Liver (tissue), 7 donors: ENCODE measurements at regions not wholly inside any gene's neighbourhood (a gene's known extent, or its start where the extent isn't known, plus 50 kb on each side); places are given as distances from the start of the nearest gene placed in this dataset.

Experiments used
- DNase-seq: peaks from one replicate; pipeline ENCODE4 v3.0.0-alpha.2; 2017; ENCODE audit warnings: low spot score
- H3K27ac ChIP-seq, 2 donors: one replicate each; pipeline ENCODE4 v1.7.0; 2013; ENCODE audit warnings: inconsistent platforms in 2 of 2, low read length in 2 of 2, control low read depth in 1 of 2, low read depth in 1 of 2, mild to moderate bottlenecking in 1 of 2
- H3K27me3 ChIP-seq, 4 donors: one replicate each; pipeline versions ENCODE4 v1.6.1 to v1.7.0; 2013; ENCODE audit warnings: low read length in 3 of 4, inconsistent platforms in 1 of 4, mild to moderate bottlenecking in 1 of 4, moderate library complexity in 1 of 4; ENCODE audit not compliant: control insufficient read depth in 4 of 4, insufficient read depth in 4 of 4
- H3K36me3 ChIP-seq, 4 donors: one replicate each; pipeline versions ENCODE4 v1.6.1 to v1.7.0; 2013; ENCODE audit warnings: low read length in 3 of 4, mild to moderate bottlenecking in 3 of 4, low read depth in 1 of 4, moderate library complexity in 1 of 4; ENCODE audit not compliant: control insufficient read depth in 4 of 4, insufficient read depth in 3 of 4
- H3K4me1 ChIP-seq, 4 donors: one replicate each; pipeline versions ENCODE4 v1.6.1 to v1.7.0; 2013; ENCODE audit warnings: low read length in 3 of 4, mild to moderate bottlenecking in 3 of 4, moderate library complexity in 1 of 4; ENCODE audit not compliant: control insufficient read depth in 4 of 4, insufficient read depth in 4 of 4
- H3K4me3 ChIP-seq, 3 donors: one replicate each; pipeline versions ENCODE4 v1.6.1 to v1.7.0; 2013; ENCODE audit warnings: low read length in 3 of 3, control low read depth in 1 of 3, low read depth in 1 of 3, mild to moderate bottlenecking in 1 of 3
- H3K9ac ChIP-seq, 2 donors: one replicate each; pipeline ENCODE4 v1.7.0; 2013; ENCODE audit warnings: low read length in 2 of 2, mild to moderate bottlenecking in 2 of 2, moderate library complexity in 2 of 2, control low read depth in 1 of 2, low read depth in 1 of 2
- H3K9me3 ChIP-seq, 4 donors: one replicate each; pipeline versions ENCODE4 v1.6.1 to v1.7.0; 2013; ENCODE audit warnings: low read length in 3 of 4; ENCODE audit not compliant: control insufficient read depth in 4 of 4
- ATF3 ChIP-seq: IDR thresholded peaks from 2 replicates; pipeline ENCODE4 v1.6.1; 2016; ENCODE audit warnings: antibody characterized with exemption
- EGR1 ChIP-seq, 2 donors: IDR thresholded peaks; 2 replicates each; pipeline ENCODE4 v1.6.1; 2016 to 2018; ENCODE audit warnings: antibody characterized with exemption in 2 of 2, low read depth in 2 of 2
- FOXA2 ChIP-seq: IDR thresholded peaks from 2 replicates; pipeline ENCODE4 v1.6.1; 2016; ENCODE audit warnings: antibody characterized with exemption
- GABPA ChIP-seq, 2 donors: IDR thresholded peaks in 1 of 2; conservative IDR thresholded peaks in 1 of 2; 2 replicates each; pipeline ENCODE4 v1.6.1; 2016; ENCODE audit warnings: antibody characterized with exemption in 2 of 2, mild to moderate bottlenecking in 1 of 2, moderate library complexity in 1 of 2
- HNF4A ChIP-seq, 2 donors: conservative IDR thresholded peaks; 2 replicates each; pipeline ENCODE4 v1.6.1; 2016; ENCODE audit warnings: antibody characterized with exemption in 2 of 2, mild to moderate bottlenecking in 2 of 2
- HNF4G ChIP-seq: IDR thresholded peaks from 2 replicates; pipeline ENCODE4 v1.6.1; 2016; ENCODE audit warnings: antibody characterized with exemption
- JUND ChIP-seq, 2 donors: IDR thresholded peaks; 2 replicates each; pipeline ENCODE4 v1.6.1; 2016; ENCODE audit warnings: antibody characterized with exemption in 2 of 2
- RAD21 ChIP-seq, 2 donors: IDR thresholded peaks; 2 replicates each; pipeline ENCODE4 v1.6.1; 2016; ENCODE audit warnings: antibody characterized with exemption in 2 of 2, mild to moderate bottlenecking in 2 of 2
- RXRA ChIP-seq, 2 donors: IDR thresholded peaks; 2 replicates each; pipeline ENCODE4 v1.6.1; 2017 to 2018; ENCODE audit warnings: antibody characterized with exemption in 2 of 2, mild to moderate bottlenecking in 1 of 2
- SP1 ChIP-seq: IDR thresholded peaks from 2 replicates; pipeline ENCODE4 v1.6.1; 2018; ENCODE audit warnings: antibody characterized with exemption, mild to moderate bottlenecking
- TAF1 ChIP-seq: conservative IDR thresholded peaks from 2 replicates; pipeline ENCODE4 v1.6.1; 2016; ENCODE audit warnings: antibody characterized with exemption, mild to moderate bottlenecking
- YY1 ChIP-seq: IDR thresholded peaks from 2 replicates; pipeline ENCODE4 v1.6.1; 2016; ENCODE audit warnings: antibody characterized with exemption, mild to moderate bottlenecking
- ZBTB33 ChIP-seq: IDR thresholded peaks from 2 replicates; pipeline ENCODE4 v1.6.1; 2016; ENCODE audit warnings: antibody characterized with exemption
- WGBS: extraction: QIAGEN DNeasy Blood & Tissue Kit; methylation state at CpG from one replicate; pipeline ENCODE4 v1.1.7; 2013; 5-methylcytosine and 5-hydroxymethylcytosine counted together
- donor health status: healthy.
- donor health status: healthy.
- donor health status: healthy.
- donor health status: healthy.

GRCh38 chr2:204174034-204174433, 237.5 kb downstream of the ICOS start:
- Histone ChIP-seq H3K9me3 (no peaks in the 10 kb centered on the region), H3K27ac (no peak overlapping the region), H3K27me3 (no peaks in the 10 kb centered on the region), H3K4me1 (no peaks in the 10 kb centered on the region), H3K9ac (no peak overlapping the region), H3K36me3 (no peaks in the 10 kb centered on the region), H3K4me3 (no peak overlapping the region)
- TF ChIP-seq TAF1: no peak
- DNase-seq: no peak
- WGBS: 34% methylated on average over 2 of the region's 2 CpGs

- 70% methylated on average over 4 of the region's 4 CpGs for WGBS
- no peak overlapping the region for H3K27ac ChIP-seq
- TF ChIP-seq FOXA2: no peak
- no peak for TF ChIP-seq JUND (IDR thresholded peaks at IDR 0.05)
- TF ChIP-seq YY1: no peak
- no peak for TF ChIP-seq RXRA (IDR thresholded peaks at IDR 0.05)
Observed at GRCh38 chr2:204175552-204176271, 239.1 kb downstream of the ICOS start.

GRCh38 chr2:204176306-204176705, 239.7 kb downstream of the ICOS start:
- H3K27me3 ChIP-seq: no peaks in the 10 kb centered on the region
- no peak for DNase-seq
- no peaks in the 10 kb centered on the region for H3K36me3 ChIP-seq
- WGBS: 95% methylated on average over 1 of the region's 1 CpG
- no peak overlapping the region for H3K9ac ChIP-seq
- no peak overlapping the region for H3K27ac ChIP-seq
- H3K4me1 ChIP-seq: peaks cover 0 to 3% (median 1%) of the 10 kb centered on the region in 4 donors
- no peak overlapping the region for H3K4me3 ChIP-seq
- no peaks in the 10 kb centered on the region for H3K9me3 ChIP-seq
- TF ChIP-seq HNF4A (conservative IDR thresholded peaks at IDR 0.05) (no peak), ATF3 (no peak), JUND (IDR thresholded peaks at IDR 0.05) (no peak), SP1 (no peak), RXRA (IDR thresholded peaks at IDR 0.05) (no peak), GABPA (IDR thresholded peaks at IDR 0.05 in 1 of 2, conservative IDR thresholded peaks at IDR 0.05 in 1 of 2) (no peak), ZBTB33 (no peak), HNF4G (no peak), EGR1 (IDR thresholded peaks at IDR 0.05; ENCODE audit: low read depth in 2 of 2) (no peak), YY1 (no peak), RAD21 (IDR thresholded peaks at IDR 0.05) (no peak)

More at GRCh38 chr2:204175552-204176271, 239.1 kb downstream of the ICOS start:
- no peak overlapping the region for H3K9ac ChIP-seq
- H3K27me3 ChIP-seq: no peaks in the 10 kb centered on the region
- no peak for DNase-seq
- H3K4me3 ChIP-seq: no peak overlapping the region
- H3K9me3 ChIP-seq: no peaks in the 10 kb centered on the region
- H3K36me3 ChIP-seq: no peaks in the 10 kb centered on the region
- H3K4me1 ChIP-seq: peaks cover 0 to 2% (median 1%) of the 10 kb centered on the region in 4 donors
